Body of pancreas (tissue), 4 donors: ENCODE measurements at regions not wholly inside any gene's neighbourhood (a gene's known extent, or its start where the extent isn't known, plus 50 kb on each side); places are given as distances from the start of the nearest gene placed in this dataset.

Experiments used
- CTCF ChIP-seq, 7 experiments: fragments of 450-650 bp in 4 of 7; fragments of 200-600 bp in 3 of 7; sonication (generic) in 3 of 7; IDR thresholded peaks; one replicate each; pipeline ENCODE4 v1.5.1; 2016 to 2019; ENCODE audit warnings: antibody characterized with exemption in 7 of 7
- POLR2A ChIP-seq, 3 donors: fragments of 450-650 bp; IDR thresholded peaks; one replicate each; pipeline ENCODE4 v1.6.1; 2016; ENCODE audit warnings: antibody characterized with exemption in 3 of 3, mild to moderate bottlenecking in 2 of 3

- TF ChIP-seq CTCF (IDR thresholded peaks at IDR 0.05) (no peak), POLR2A (IDR thresholded peaks at IDR 0.05) (no peak)
Measured at GRCh38 chrX:146934256-146934655, 119.7 kb upstream of the CXorf51A start.
